Peyer's patch (tissue), 4 donors: ENCODE measurements at regions not wholly inside any gene's neighbourhood (a gene's known extent, or its start where the extent isn't known, plus 50 kb on each side); places are given as distances from the start of the nearest gene placed in this dataset.
A peak's percentile ranks its signal among the peaks of the same experiment; 100 is the strongest.

ENCODE experiments used
- DNase-seq, 3 donors: peaks; one replicate each; pipeline ENCODE4 v3.0.0-alpha.2; 2017 to 2019
- H3K27ac ChIP-seq, 4 donors: fragments of 200-600 bp; sonication (generic); one replicate each; pipeline ENCODE4 v1.5.1; 2016 to 2019
- H3K27me3 ChIP-seq, 2 donors: fragments of 200-600 bp; sonication (generic); one replicate each; pipeline ENCODE4 v1.5.1; 2019
- H3K36me3 ChIP-seq, 3 donors: fragments of 200-600 bp; sonication (generic); one replicate each; pipeline ENCODE4 v1.5.1; 2016 to 2019
- H3K4me1 ChIP-seq, 4 donors: fragments of 200-600 bp; sonication (generic); one replicate each; pipeline ENCODE4 v1.5.1; 2016 to 2019
- H3K4me3 ChIP-seq, 4 donors: fragments of 200-600 bp; sonication (generic); 1 replicate in 3 of 4; 2 replicates in 1 of 4; pipeline ENCODE4 v1.5.1; 2016 to 2019; ENCODE audit warnings: mild to moderate bottlenecking in 1 of 4
- H3K9me3 ChIP-seq, 4 donors: fragments of 200-600 bp; sonication (generic); one replicate each; pipeline ENCODE4 v1.5.1; 2016 to 2019; ENCODE audit warnings: mild to moderate bottlenecking in 1 of 4
- CTCF ChIP-seq, 6 experiments: fragments of 450-650 bp in 4 of 6; fragments of 200-600 bp in 2 of 6; sonication (generic) in 1 of 6; IDR thresholded peaks; one replicate each; pipeline ENCODE4 v1.5.1; 2017 to 2019; ENCODE audit warnings: antibody characterized with exemption in 6 of 6, mild to moderate bottlenecking in 3 of 6, moderate library complexity in 1 of 6
- POLR2A ChIP-seq, 2 donors: fragments of 450-650 bp; IDR thresholded peaks; one replicate each; pipeline ENCODE4 v1.5.1; 2017; ENCODE audit warnings: antibody characterized with exemption in 2 of 2, mild to moderate bottlenecking in 2 of 2, moderate library complexity in 2 of 2

- no peaks in the 10 kb centered on the region for H3K9me3 ChIP-seq
- no peak for TF ChIP-seq POLR2A (IDR thresholded peaks at IDR 0.05)
- no peaks in the 10 kb centered on the region for H3K36me3 ChIP-seq
- DNase-seq: no peak
- peak overlapping the region in 2 of 4 donors; percentile 53 to 69 for H3K27ac ChIP-seq
- H3K27me3 ChIP-seq: no peaks in the 10 kb centered on the region
- H3K4me3 ChIP-seq: no peak overlapping the region
- H3K4me1 ChIP-seq: peaks cover 0 to 10% (median 0%) of the 10 kb centered on the region in 4 donors
Measured at GRCh38 chr11:27187075-27187847, 146.6 kb downstream of the BBOX1 start.

DNA sequence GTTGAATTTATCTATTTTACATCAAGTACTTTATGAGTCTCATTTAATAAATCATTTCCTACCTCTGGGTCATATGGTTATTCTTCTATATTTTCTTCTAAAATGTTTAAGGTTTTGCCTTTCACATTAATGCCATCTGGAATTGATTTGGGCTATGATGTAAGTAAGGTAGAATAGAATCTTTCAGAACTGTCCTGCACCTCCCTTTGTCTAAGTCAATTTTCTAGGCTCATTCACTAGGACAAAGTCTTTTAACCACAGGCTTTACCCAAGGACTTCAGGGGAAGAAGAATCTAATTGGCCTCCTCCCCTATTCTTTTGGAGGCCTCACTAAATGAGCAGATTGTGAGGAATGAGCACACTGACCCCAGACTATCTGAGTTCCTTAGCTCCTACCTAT is 146.0 kb downstream of the BBOX1 start:
- H3K27ac ChIP-seq: peak overlapping the region in 2 of 4 donors; percentile 53 to 69
- H3K36me3 ChIP-seq: no peaks in the 10 kb centered on the region
- H3K9me3 ChIP-seq: no peaks in the 10 kb centered on the region
- no peaks in the 10 kb centered on the region for H3K27me3 ChIP-seq
- peaks cover 0 to 10% (median 0%) of the 10 kb centered on the region in 4 donors for H3K4me1 ChIP-seq
- no peak for DNase-seq
- no peak for TF ChIP-seq POLR2A (IDR thresholded peaks at IDR 0.05)
- no peak for TF ChIP-seq CTCF (IDR thresholded peaks at IDR 0.05)
- no peak overlapping the region for H3K4me3 ChIP-seq

DNA sequence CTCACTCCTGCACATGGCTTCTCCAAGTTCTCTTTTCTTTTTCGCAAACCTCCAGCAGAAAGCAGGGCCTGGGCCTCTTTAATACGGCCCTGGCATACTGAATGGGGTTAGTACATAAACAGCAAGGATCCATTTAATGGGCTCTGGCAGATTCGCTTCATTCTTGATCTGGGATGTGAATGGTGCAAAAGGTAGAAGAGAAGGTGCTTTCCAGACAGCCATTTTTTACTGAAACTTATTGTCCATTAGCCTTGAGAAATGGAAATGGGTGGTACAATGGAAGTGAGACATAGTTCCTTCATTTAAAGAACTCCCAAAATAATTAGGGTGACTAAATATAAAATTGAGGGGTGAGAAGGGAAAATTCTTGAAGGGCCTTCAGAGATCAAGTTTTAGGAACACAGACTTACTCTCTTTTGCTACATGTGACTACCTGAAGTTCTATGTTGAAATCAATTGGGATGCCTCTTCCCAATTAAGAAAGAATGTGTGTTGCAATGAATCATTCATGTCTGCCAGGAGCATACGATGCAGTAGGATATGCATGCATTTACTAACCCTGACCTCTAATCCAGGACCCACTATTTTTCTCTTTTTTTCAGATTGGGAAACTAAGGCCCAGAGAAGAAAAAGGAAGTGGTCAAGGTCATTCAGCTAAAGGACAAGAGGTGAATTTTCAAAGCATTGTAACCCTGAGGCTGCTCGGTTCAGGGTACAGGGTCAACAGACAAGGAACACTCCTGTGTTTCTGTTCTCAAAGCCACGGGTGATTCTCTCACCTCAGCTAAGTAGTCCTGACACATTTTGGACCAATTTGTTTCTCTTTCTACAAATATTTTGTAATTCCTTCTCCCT is 144.1 kb downstream of the BBOX1 start:
- Histone ChIP-seq H3K27me3 (no peaks in the 10 kb centered on the region), H3K27ac (no peak overlapping the region), H3K9me3 (no peaks in the 10 kb centered on the region)

DNA sequence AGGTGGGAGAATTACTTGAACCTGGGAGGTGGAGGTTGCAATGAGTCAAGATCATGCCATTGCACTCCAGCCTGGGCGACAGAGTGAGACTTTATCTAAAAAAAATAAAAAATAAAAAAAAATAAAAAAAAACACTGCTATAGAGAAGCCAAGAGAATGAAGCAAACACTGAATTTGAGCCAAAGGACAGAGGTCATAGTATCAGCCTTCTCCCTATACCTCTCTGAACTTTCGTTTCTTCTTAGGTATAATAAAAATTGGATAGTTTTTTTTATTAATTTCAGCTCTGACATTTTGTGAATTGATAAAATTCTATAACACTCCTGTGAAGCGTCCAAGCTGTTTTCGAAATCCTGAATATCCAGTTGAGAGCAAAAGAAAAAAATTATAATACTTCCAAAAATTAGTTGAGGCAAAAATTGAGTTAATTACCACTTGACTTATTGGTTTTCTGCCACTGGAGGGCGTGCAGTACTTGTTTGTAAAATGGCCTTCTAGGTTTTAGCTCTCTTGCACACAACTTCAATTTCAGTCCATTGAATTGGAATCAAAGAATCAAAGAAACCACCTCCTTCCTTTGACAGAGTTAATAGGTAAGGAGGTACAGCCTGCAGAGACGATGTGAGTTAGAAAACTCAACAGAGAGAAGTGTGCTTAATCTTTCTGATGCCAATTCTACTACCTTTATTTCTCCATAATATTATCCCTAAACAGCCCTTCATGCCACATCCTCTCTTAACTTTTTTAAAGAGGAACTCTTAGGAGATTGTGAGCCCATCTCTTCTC is 143.2 kb downstream of the BBOX1 start:
- Histone ChIP-seq H3K4me3 (no peak overlapping the region), H3K9me3 (no peaks in the 10 kb centered on the region), H3K36me3 (no peaks in the 10 kb centered on the region), H3K27me3 (no peaks in the 10 kb centered on the region), H3K4me1 (peaks cover 0 to 10% (median 0%) of the 10 kb centered on the region in 4 donors), H3K27ac (no peak overlapping the region)
- TF ChIP-seq POLR2A (IDR thresholded peaks at IDR 0.05) (no peak), CTCF (IDR thresholded peaks at IDR 0.05) (peak; percentile 22 to 94 (median 76))
- peak in 2 of 3 donors; percentile 23 to 79 for DNase-seq

More for the DNA sequence above, 144.1 kb downstream of the BBOX1 start:
- TF ChIP-seq POLR2A (IDR thresholded peaks at IDR 0.05): no peak
- TF ChIP-seq CTCF (IDR thresholded peaks at IDR 0.05): no peak
- no peak for DNase-seq
- H3K4me3 ChIP-seq: no peak overlapping the region
- H3K36me3 ChIP-seq: no peaks in the 10 kb centered on the region
- peaks cover 0 to 10% (median 0%) of the 10 kb centered on the region in 4 donors for H3K4me1 ChIP-seq

DNA sequence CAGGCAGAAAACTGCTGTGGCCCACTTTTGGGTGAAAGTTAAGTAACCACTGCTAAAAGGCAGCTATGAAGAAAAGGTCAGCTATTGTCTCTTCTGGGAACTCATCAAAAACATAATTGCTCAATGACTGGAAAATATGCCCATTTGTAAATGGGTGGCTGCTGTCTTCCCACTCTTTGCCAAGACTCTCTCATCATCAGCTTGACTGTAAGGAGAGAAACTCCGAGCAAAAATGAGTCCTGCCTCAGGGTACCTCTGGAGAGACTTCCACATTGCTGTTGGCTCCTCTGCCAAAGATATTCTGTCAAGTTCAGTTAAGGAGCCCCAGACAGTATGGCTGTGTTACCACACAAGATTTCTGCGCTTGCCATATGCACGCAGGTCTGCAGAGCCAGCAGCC is 138.7 kb downstream of the BBOX1 start:
- H3K4me3 ChIP-seq: no peak overlapping the region
- H3K36me3 ChIP-seq: no peaks in the 10 kb centered on the region
- H3K27ac ChIP-seq: no peak overlapping the region
- no peaks in the 10 kb centered on the region for H3K9me3 ChIP-seq
- no peak for TF ChIP-seq CTCF (IDR thresholded peaks at IDR 0.05)
- no peak for TF ChIP-seq POLR2A (IDR thresholded peaks at IDR 0.05)
- DNase-seq: no peak
- no peaks in the 10 kb centered on the region for H3K27me3 ChIP-seq
- H3K4me1 ChIP-seq: no peaks in the 10 kb centered on the region
